Limb (tissue), 2 donors: ENCODE measurements at regions not wholly inside any gene's neighbourhood (a gene's known extent, or its start where the extent isn't known, plus 50 kb on each side); places are given as distances from the start of the nearest gene placed in this dataset.

ENCODE experiments used
- DNase-seq, 2 donors: peaks; one replicate each; pipeline ENCODE4 v3.0.0-alpha.2; 2016; ENCODE audit errors: extremely low spot score in 2 of 2

- DNase-seq, result no peak
Observed at GRCh38 chr11:119983816-119984215, 154.1 kb downstream of the TRIM29 start.

- DNase-seq, result no peak
Observed at GRCh38 chr11:119983240-119983732, 154.6 kb downstream of the TRIM29 start.

- peak in 1 of 2 donors; percentile 49 for DNase-seq
Observed at GRCh38 chr11:119982517-119983239, 155.2 kb downstream of the TRIM29 start.

- DNase-seq, result no peak
Observed at GRCh38 chr11:119980431-119980830, 157.5 kb downstream of the TRIM29 start.

- no peak for DNase-seq
Observed at GRCh38 chr11:119979701-119980100, 158.2 kb downstream of the TRIM29 start.

GRCh38 chr11:119978696-119979095 is 159.2 kb downstream of the TRIM29 start:
- no peak for DNase-seq

GRCh38 chr11:119977881-119978280 is 160.0 kb downstream of the TRIM29 start:
- DNase-seq, result no peak

GRCh38 chr11:119977561-119977860 is 160.4 kb downstream of the TRIM29 start:
- DNase-seq, result no peak

GRCh38 chr11:119976805-119977560 is 160.9 kb downstream of the TRIM29 start:
- no peak for DNase-seq

GRCh38 chr11:119975561-119976152 is 162.3 kb downstream of the TRIM29 start:
- DNase-seq, result peak; percentile 58 to 68

GRCh38 chr11:119974467-119974866 is 163.4 kb downstream of the TRIM29 start:
- no peak for DNase-seq

- DNase-seq, result no peak
Observed at GRCh38 chr11:119974051-119974450, 163.9 kb downstream of the TRIM29 start.

GRCh38 chr11:119972281-119972680 is 165.6 kb downstream of the TRIM29 start:
- no peak for DNase-seq

GRCh38 chr11:119970555-119971304 is 167.2 kb downstream of the TRIM29 start:
- no peak for DNase-seq

GRCh38 chr11:119964136-119965025 is 173.5 kb downstream of the TRIM29 start:
- DNase-seq, result no peak

- DNase-seq, result no peak
Observed at GRCh38 chr11:119957951-119958350, 180.0 kb downstream of the TRIM29 start.

GRCh38 chr11:119952441-119952840 is 185.5 kb downstream of the TRIM29 start:
- DNase-seq, result no peak

GRCh38 chr11:119943298-119943655 is 194.6 kb downstream of the TRIM29 start:
- DNase-seq, result no peak

GRCh38 chr11:119942583-119943297 is 195.2 kb downstream of the TRIM29 start:
- DNase-seq, result no peak
